A673 (cell line): ENCODE measurements at regions not wholly inside any gene's neighbourhood (a gene's known extent, or its start where the extent isn't known, plus 50 kb on each side); places are given as distances from the start of the nearest gene placed in this dataset.

ENCODE experiments used
- CTCF ChIP-seq: fragments of 300-800, 200-600 bp; sonication (generic); conservative IDR thresholded peaks from 2 replicates; pipeline ENCODE4 v1.5.1; 2017; ENCODE audit warnings: low read depth, mild to moderate bottlenecking, antibody characterized with exemption, low read length, moderate library complexity, mixed read lengths
- EZH2 ChIP-seq: fragments of 200-600 bp; sonication (generic); IDR thresholded peaks from 2 replicates; pipeline ENCODE4 v1.6.1; 2017; ENCODE audit warnings: borderline replicate concordance, low read depth, mild to moderate bottlenecking, mixed read lengths, antibody characterized with exemption, low read length; ENCODE audit not compliant: poor library complexity, severe bottlenecking

DNA sequence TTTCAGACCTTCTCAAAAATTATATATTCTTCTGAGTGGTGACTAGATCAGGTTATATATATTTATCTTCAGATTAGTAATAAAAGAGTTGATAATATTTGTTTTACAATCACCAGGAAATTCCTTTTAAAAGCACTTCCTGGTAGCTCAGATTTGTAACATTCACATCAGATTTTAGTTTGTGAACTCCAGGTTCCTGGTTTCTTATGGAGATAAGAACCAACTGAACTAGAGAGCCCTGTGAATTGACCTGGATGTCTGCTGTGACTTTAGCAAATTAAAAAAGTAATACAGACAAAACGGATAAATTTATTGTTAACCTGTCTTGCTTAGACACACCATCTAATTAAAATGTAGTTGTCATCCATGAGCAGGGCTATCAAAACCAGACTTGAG is 868.7 kb downstream of the BCL11A start:
- TF ChIP-seq EZH2 (no peak), CTCF (no peak)
